HG03159 (cell line): ENCODE measurements at regions not wholly inside any gene's neighbourhood (a gene's known extent, or its start where the extent isn't known, plus 50 kb on each side); places are given as distances from the start of the nearest gene placed in this dataset.
"Not testable (repeated sequence)": the region's sequence is repeated elsewhere in the genome, so short reads cannot be mapped to it uniquely, and the experiment has no call there.

Experiments
- ATAC-seq: cut with Tn5 transposase; IDR thresholded peaks from one replicate; pipeline ENCODE4 v1.9.1; 2021; ENCODE audit warnings: mild to moderate bottlenecking, moderate library complexity; ENCODE audit not compliant: unreplicated experiment

- ATAC-seq = not testable (repeated sequence)
Observed at GRCh38 chr2:110291909-110292579, 79.7 kb upstream of the MTLN start.

DNA sequence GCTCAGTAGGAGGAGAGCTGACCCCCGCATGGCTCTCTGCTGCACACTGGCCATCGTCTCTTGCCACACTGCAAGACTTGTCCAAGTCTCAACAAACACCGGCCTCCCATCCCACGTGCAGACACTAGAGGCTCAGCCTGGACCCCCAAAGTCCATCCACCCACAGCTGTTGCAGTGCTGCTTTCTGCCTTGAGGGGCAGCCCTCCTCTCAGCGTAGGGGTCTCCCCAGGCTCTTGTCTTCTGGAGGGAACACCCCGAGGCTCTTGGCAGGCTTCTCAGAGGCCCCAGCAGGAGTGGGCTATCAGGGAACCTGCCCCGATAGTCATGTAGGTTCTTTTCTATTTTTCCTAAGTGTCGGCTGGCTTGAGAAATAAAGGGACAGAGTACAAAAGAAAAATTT, 75.5 kb upstream of the MTLN start:
- ATAC-seq = not testable (repeated sequence)

GRCh38 chr2:110287253-110287652, 74.9 kb upstream of the MTLN start:
- ATAC-seq = not testable (repeated sequence)

DNA sequence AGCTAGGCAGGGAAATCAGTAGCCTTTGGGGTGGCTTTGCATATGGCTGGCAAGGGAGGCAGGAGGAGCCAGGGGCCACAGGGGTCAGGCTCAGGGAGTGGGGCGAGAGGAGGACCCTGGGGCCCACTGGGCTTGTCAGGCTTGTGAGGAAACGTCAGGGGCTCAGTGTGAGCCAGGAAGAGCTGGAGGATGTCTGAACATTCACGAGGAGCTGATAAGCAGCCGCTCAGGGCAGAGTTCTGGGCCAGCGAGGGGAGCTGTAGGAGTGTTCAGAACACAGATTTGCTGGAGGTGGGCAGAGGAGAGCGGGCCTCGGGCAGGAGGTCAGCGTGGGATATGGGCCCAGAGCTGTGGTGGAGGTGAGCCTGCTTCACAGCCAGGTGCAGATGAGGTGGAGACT, 72.7 kb upstream of the MTLN start:
- ATAC-seq = not testable (repeated sequence)

- not testable (repeated sequence) for ATAC-seq
Observed at GRCh38 chr2:110280804-110281203, 68.5 kb upstream of the MTLN start.

GRCh38 chr2:110277054-110277453, 64.7 kb upstream of the MTLN start:
- not testable (repeated sequence) for ATAC-seq

GRCh38 chr2:110276092-110276491, 63.7 kb upstream of the MTLN start:
- not testable (repeated sequence) for ATAC-seq

GRCh38 chr2:110269674-110270073, 57.3 kb upstream of the MTLN start:
- ATAC-seq = not testable (repeated sequence)

DNA sequence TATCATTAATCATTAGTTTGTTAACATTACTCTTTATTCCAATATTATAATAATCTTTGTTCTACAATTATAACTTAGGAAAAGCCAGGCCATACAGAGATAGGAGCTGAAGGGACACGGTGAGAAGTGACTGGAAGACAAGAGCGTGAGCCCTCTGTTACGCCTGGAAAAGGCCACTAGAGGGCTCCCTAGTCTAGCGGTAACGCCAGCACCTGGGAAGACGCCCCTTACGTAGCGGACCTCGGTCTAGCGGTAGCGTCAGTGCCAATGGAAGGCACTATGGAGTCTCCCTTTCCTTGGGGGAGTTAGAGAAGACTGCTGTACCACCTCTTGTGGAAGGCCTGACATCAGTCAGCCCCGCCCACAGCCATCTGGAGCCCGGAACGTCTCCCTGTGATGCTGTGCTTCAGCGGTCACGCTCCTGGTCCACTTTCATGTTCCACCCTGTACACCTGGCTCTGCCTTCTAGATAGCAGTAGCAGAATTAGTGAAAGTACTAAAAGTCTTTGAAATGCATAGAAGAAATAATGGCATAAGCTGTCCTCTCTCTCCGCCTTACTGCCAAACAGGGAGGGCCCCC, 55.6 kb upstream of the MTLN start:
- ATAC-seq = peak; percentile 64

DNA sequence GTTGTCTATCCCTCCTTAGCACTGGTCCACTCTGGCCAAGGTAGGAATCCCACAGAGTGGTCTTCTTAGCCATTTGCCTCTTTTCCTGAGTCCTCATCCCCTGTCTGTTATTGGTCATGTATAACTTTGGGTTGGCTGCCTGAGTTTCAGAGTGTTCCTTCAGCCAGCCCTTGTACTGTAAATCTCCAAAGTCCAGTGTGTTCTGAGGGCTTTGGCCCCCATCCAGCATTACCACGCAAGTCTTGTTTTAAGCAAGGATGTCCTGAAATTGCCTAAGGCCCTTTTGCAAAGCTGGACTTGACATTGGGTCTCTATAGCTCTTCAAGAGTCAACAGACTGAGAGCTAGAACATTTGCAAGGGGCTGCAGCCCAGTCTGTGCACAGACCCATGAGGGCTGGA, 52.5 kb upstream of the MTLN start:
- not testable (repeated sequence) for ATAC-seq

GRCh38 chr2:110264076-110264681, 51.8 kb upstream of the MTLN start:
- not testable (repeated sequence) for ATAC-seq

DNA sequence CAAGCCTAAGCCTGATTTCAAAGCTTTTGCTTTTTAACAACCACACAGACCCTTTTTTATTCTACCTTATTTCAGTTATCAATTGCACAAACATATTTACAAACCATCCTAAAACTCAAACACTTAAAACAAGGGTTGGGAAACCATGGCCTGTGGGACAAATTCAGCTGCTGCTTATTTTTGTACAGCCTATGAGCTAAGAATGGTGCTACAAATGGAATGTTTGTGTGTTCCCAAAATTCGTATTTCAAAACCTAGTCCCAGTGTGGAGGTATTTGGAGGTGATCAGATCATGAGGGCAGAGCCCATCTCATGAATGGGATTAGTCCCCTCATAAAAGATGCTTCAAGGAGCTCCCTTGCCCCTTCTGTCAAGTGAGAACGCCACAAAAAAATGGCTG, 51.1 kb upstream of the MTLN start:
- not testable (repeated sequence) for ATAC-seq
